Erythroblast (primary cell): ENCODE measurements at regions not wholly inside any gene's neighbourhood (a gene's known extent, or its start where the extent isn't known, plus 50 kb on each side); places are given as distances from the start of the nearest gene placed in this dataset.

Experiments used
- GATA1 ChIP-seq: IDR thresholded peaks from 2 replicates; pipeline ENCODE4 v1.6.1; 2011; ENCODE audit warnings: low read depth, mild to moderate bottlenecking, control low read depth, low read length, moderate library complexity
- POLR2A ChIP-seq: IDR thresholded peaks from 2 replicates; pipeline ENCODE4 v1.6.1; 2011; ENCODE audit warnings: mild to moderate bottlenecking, low read length

DNA sequence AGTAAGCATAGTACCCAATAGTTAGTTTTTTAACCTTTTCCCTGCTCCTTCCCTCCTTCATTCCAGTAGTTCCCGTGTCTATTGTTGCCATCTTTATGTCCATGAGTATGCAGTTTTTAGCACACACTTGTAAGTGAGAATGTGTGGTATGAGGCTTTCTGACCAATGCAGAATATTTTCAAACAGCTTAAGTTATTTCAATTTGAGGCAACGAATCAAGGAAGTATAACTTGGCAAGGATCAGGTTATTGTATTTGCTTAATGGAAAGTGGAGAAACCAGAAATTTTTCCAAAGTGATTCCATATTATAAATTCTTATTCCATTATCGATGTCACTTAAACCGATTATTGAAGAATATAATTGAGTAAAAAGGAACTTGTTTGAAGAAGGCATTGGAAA lies 954.8 kb downstream of the GBE1 start:
- TF ChIP-seq POLR2A (no peak), GATA1 (no peak)
